Activated CD4-positive, alpha-beta T cell treated with anti-CD3 and anti-CD28 coated beads, Interleukin-10, Interleukin-2, amounts not matched to agents 100 ng/mL and 50 ng/mL, durations not matched to agents 16 hours and 8 hours (primary cell): ENCODE measurements at regions not wholly inside any gene's neighbourhood (a gene's known extent, or its start where the extent isn't known, plus 50 kb on each side); places are given as distances from the start of the nearest gene placed in this dataset.

Experiments
- DNase-seq: peaks from one replicate; pipeline ENCODE4 v3.0.0-alpha.2; 2020

- no peak for DNase-seq
These were observed 50.6 kb upstream of the IKZF2 start for GRCh38 chr2:213202011-213202410.

- DNase-seq = no peak
These were observed 54.5 kb upstream of the IKZF2 start for GRCh38 chr2:213205944-213206343.

- no peak for DNase-seq
These were observed 61.8 kb upstream of the IKZF2 start for GRCh38 chr2:213213186-213213585.

GRCh38 chr2:213214209-213214608 is 62.8 kb upstream of the IKZF2 start:
- DNase-seq = no peak

GRCh38 chr2:213216461-213216860 is 65.0 kb upstream of the IKZF2 start:
- no peak for DNase-seq

GRCh38 chr2:213219816-213220215 is 64.4 kb upstream of the SPAG16 start:
- no peak for DNase-seq

GRCh38 chr2:213220967-213221603 is 63.2 kb upstream of the SPAG16 start:
- DNase-seq = no peak

GRCh38 chr2:213221957-213222356 is 62.3 kb upstream of the SPAG16 start:
- no peak for DNase-seq

GRCh38 chr2:213224366-213224765 is 59.9 kb upstream of the SPAG16 start:
- DNase-seq = no peak

- DNase-seq = no peak
These were observed 58.4 kb upstream of the SPAG16 start for GRCh38 chr2:213225866-213226265.

GRCh38 chr2:213227458-213227857 is 56.8 kb upstream of the SPAG16 start:
- DNase-seq = peak; percentile 27

GRCh38 chr2:213228638-213229037 is 55.6 kb upstream of the SPAG16 start:
- no peak for DNase-seq

- no peak for DNase-seq
These were observed 54.5 kb upstream of the SPAG16 start for GRCh38 chr2:213229814-213230213.

- DNase-seq = no peak
These were observed 52.3 kb upstream of the SPAG16 start for GRCh38 chr2:213231966-213232365.

GRCh38 chr2:213232649-213233437 is 51.4 kb upstream of the SPAG16 start:
- DNase-seq = peak; percentile 58

GRCh38 chr2:213233438-213234330 is 50.6 kb upstream of the SPAG16 start:
- no peak for DNase-seq
